ENCODE measurements at regions not wholly inside any gene's neighbourhood (a gene's known extent, or its start where the extent isn't known, plus 50 kb on each side); places are given as distances from the start of the nearest gene placed in this dataset.

DNA sequence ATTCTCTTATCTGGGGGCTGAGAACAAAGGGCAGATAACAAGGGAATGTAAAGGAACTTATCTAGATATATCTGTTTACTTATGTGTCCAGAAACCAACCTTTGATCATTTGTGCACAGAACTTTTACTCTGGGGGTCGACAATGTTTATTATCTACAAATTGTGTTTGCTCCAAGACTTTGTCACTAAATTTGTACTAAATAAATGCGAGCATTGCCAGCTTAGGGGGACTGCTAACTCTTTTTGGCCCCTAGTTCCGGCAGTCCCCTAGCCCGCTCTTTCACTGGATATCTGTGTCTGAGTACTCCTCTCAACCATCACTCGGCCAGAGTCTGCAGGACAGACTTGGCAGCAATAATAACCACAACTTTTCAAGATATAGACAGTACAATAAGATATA, 88.2 kb downstream of the FSCB start:
- no peak overlapping the region for H3K4me3 ChIP-seq (ENCODE audit: low read depth, low read length)
- no peak for FAIRE-seq

DNA sequence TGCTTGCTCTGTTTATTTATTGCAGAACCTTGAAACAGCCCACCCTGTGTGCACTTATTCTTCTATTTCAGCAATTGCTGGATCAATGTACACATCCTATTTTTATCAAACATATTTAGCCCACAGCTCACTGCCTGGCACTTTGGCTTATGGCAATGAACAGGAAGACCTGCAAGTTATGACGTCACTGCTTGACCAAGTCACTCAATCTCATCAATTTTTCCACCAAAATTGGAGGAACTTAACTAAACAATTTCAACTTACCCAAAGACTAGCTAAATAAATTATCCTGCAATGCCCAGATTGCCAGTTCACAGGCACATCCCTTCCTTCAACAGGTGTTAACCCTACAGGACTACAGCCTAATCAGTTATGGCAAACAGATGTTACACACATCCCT, 89.3 kb downstream of the FSCB start:
- Histone ChIP-seq H3K36me3 (ENCODE audit: control insufficient read depth, insufficient read depth, low read length) (no peaks in the 10 kb centered on the region), H3K27me3 (ENCODE audit: control insufficient read depth, insufficient read depth, low read length) (no peaks in the 10 kb centered on the region), H3K4me3 (ENCODE audit: low read depth, low read length) (no peak overlapping the region)
- FAIRE-seq = no peak
- TF ChIP-seq, protein P1, sequence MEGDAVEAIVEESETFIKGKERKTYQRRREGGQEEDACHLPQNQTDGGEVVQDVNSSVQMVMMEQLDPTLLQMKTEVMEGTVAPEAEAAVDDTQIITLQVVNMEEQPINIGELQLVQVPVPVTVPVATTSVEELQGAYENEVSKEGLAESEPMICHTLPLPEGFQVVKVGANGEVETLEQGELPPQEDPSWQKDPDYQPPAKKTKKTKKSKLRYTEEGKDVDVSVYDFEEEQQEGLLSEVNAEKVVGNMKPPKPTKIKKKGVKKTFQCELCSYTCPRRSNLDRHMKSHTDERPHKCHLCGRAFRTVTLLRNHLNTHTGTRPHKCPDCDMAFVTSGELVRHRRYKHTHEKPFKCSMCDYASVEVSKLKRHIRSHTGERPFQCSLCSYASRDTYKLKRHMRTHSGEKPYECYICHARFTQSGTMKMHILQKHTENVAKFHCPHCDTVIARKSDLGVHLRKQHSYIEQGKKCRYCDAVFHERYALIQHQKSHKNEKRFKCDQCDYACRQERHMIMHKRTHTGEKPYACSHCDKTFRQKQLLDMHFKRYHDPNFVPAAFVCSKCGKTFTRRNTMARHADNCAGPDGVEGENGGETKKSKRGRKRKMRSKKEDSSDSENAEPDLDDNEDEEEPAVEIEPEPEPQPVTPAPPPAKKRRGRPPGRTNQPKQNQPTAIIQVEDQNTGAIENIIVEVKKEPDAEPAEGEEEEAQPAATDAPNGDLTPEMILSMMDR (IDR thresholded peaks at IDR 0.05; ENCODE audit: insufficient read depth, low read length, severe bottlenecking) = no peak
- no peak for DNase-seq (ENCODE audit: low read depth)

More for the DNA sequence above, 88.2 kb downstream of the FSCB start:
- TF ChIP-seq, protein P1 (IDR thresholded peaks at IDR 0.05; ENCODE audit: insufficient read depth, low read length, severe bottlenecking) = no peak
- no peaks in the 10 kb centered on the region for H3K27me3 ChIP-seq (ENCODE audit: control insufficient read depth, insufficient read depth, low read length)
- no peak for DNase-seq (ENCODE audit: low read depth)
- H3K36me3 ChIP-seq (ENCODE audit: control insufficient read depth, insufficient read depth, low read length) = no peaks in the 10 kb centered on the region

DNA sequence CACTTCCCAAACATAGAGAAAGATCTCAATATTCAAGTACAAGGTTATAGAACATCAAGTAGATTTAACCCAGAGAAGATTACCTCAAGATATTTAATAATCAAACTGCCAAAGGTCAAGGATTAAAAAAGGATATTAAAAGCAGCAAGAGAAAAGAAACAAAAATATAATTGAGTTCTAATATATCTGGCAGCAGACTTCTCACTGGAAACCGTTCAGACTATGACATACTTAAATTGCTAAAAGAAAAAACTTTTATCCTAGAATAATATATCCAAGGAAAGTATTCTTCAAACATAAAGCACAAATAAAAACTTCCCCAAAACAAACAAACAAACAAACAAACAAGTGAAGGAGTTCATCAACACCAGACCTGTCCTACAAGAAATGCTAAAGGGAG, 92.4 kb downstream of the FSCB start:
- Histone ChIP-seq H3K27me3 (ENCODE audit: control insufficient read depth, insufficient read depth, low read length) (no peaks in the 10 kb centered on the region), H3K36me3 (ENCODE audit: control insufficient read depth, insufficient read depth, low read length) (no peaks in the 10 kb centered on the region), H3K4me3 (ENCODE audit: low read depth, low read length) (no peak overlapping the region)
- TF ChIP-seq, protein P1 (IDR thresholded peaks at IDR 0.05; ENCODE audit: insufficient read depth, low read length, severe bottlenecking) = no peak
- DNase-seq (ENCODE audit: low read depth) (no peak), FAIRE-seq (no peak)

DNA sequence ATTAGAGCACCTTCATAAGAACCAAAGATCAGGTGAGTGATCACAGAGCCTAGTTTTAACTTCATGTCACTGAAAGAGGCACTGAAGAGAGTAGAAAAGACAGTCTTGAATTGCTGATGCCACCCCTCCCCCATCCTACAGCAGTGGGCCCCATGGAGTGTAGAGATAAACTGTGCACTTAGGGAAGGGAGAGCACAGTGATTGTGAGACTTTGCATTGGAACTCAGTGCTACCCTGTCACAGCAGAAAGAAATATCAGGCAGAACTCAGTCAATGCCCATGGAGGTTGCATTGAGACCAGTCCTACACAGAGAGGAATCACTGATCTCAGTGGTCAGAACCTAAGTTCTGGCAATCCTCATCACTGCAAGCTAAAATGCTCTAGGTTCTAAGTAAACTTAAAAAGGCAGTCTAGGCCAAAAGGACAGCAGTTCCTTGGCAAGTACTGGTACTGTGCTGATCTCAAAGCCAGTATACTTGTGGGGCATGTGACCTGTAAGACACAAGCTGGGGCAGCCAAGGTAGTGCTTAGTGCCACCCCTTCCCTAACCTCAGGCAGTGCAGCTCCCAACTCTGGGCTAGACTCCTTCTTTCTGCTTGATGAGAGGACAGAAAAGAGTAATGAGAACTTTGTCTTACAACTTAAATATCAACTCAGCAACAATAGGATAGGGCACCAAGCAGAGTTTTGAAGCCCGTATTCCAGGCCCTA, 94.1 kb downstream of the FSCB start:
- no peak for FAIRE-seq
- Histone ChIP-seq H3K36me3 (ENCODE audit: control insufficient read depth, insufficient read depth, low read length) (no peaks in the 10 kb centered on the region), H3K4me3 (ENCODE audit: low read depth, low read length) (no peak overlapping the region), H3K27me3 (ENCODE audit: control insufficient read depth, insufficient read depth, low read length) (no peaks in the 10 kb centered on the region)
- no peak for DNase-seq (ENCODE audit: low read depth)
- TF ChIP-seq, protein P1 (IDR thresholded peaks at IDR 0.05; ENCODE audit: insufficient read depth, low read length, severe bottlenecking) = no peak

DNA sequence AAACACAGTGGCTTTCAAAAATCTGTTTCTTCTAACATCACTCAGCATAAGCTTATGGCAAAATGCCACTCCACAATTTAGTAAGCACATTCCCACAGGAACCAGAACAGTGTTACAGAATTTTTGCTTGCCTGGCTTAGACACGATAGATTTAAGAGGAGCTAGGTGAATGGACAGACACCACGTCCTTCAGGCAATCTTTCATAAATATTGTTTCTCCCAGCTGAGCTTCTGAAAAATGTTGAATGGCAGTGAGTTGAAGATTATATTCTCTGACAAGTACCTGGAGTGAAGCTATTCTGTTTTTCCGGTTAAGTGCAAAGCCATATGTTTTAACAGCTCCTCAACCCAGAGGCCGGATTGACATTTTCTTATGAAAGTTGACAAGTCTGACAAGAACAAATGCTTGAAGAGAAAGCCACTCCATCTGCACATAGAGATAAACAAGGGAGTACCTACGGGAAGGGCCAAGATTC, 102.0 kb downstream of the FSCB start:
- Histone ChIP-seq H3K4me3 (ENCODE audit: low read depth, low read length) (no peak overlapping the region), H3K36me3 (ENCODE audit: control insufficient read depth, insufficient read depth, low read length) (no peaks in the 10 kb centered on the region), H3K27me3 (ENCODE audit: control insufficient read depth, insufficient read depth, low read length) (no peaks in the 10 kb centered on the region)
- FAIRE-seq (no peak), DNase-seq (ENCODE audit: low read depth) (no peak)
- TF ChIP-seq, protein P1 (IDR thresholded peaks at IDR 0.05; ENCODE audit: insufficient read depth, low read length, severe bottlenecking) = no peak

DNA sequence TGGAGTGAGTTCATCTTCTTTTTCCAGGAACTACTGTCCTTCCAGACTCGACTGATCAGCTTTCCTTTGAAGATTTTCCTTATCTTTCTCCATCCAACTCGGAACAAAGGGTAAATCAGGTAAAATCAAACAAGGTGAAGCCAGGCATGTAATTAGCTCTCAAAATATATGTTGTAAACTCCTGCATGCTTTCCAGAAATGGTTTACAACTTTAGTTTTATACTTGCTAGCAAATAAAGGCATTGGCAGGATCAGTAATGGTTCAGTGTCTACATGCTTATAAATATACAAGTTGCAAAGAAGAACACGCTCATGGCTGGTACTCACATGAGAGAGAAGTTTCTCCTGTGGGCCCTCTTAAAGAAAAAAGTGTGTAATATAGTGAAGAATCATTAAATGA, 102.5 kb downstream of the FSCB start:
- FAIRE-seq (no peak), DNase-seq (ENCODE audit: low read depth) (no peak)
- TF ChIP-seq, protein P1 (IDR thresholded peaks at IDR 0.05; ENCODE audit: insufficient read depth, low read length, severe bottlenecking) = no peak
- Histone ChIP-seq H3K4me3 (ENCODE audit: low read depth, low read length) (no peak overlapping the region), H3K27me3 (ENCODE audit: control insufficient read depth, insufficient read depth, low read length) (no peaks in the 10 kb centered on the region), H3K36me3 (ENCODE audit: control insufficient read depth, insufficient read depth, low read length) (no peaks in the 10 kb centered on the region)
